MM.1S (cell line): ENCODE measurements at regions not wholly inside any gene's neighbourhood (a gene's known extent, or its start where the extent isn't known, plus 50 kb on each side); places are given as distances from the start of the nearest gene placed in this dataset.

Source experiments
- DNase-seq: peaks from one replicate; pipeline ENCODE4 v3.0.0-alpha.2; 2015
- H2AFZ ChIP-seq: fragments of 300-600 bp; sonication (generic); 2 replicates; pipeline ENCODE4 v1.6.0; 2016; ENCODE audit warnings: antibody characterized with exemption, low read length
- H3F3A ChIP-seq: fragments of 300-600 bp; sonication (generic); 2 replicates; pipeline ENCODE4 v1.6.1; 2016; ENCODE audit warnings: mild to moderate bottlenecking, antibody characterized with exemption, low read length, moderate library complexity, mixed read lengths; ENCODE audit not compliant: insufficient read depth
- H3K27ac ChIP-seq: fragments of 300-600 bp; sonication (generic); 2 replicates; pipeline ENCODE4 v1.5.1; 2016; ENCODE audit warnings: mild to moderate bottlenecking, low read length
- H3K27me3 ChIP-seq: fragments of 300-600 bp; sonication (generic); replicated peaks from 2 replicates; pipeline ENCODE4 v1.6.0; 2016; ENCODE audit warnings: low read length; ENCODE audit not compliant: insufficient read depth
- H3K36me3 ChIP-seq: fragments of 300-600 bp; sonication (generic); replicated peaks from 2 replicates; pipeline ENCODE4 v1.6.1; 2016; ENCODE audit warnings: mild to moderate bottlenecking, low read length, mixed read lengths; ENCODE audit not compliant: insufficient read depth
- H3K4me1 ChIP-seq: fragments of 300-600 bp; sonication (generic); 2 replicates; pipeline ENCODE4 v1.6.1; 2016; ENCODE audit warnings: low read length, mixed read lengths
- H3K4me2 ChIP-seq: fragments of 300-600 bp; sonication (generic); 2 replicates; pipeline ENCODE4 v1.6.0; 2016; ENCODE audit warnings: low read depth, low read length
- H3K4me3 ChIP-seq: fragments of 300-600 bp; sonication (generic); 2 replicates; pipeline ENCODE4 v1.5.1; 2016; ENCODE audit warnings: low read length, mixed read lengths
- H3K79me2 ChIP-seq: fragments of 300-600 bp; sonication (generic); 2 replicates; pipeline ENCODE4 v1.6.1; 2016; ENCODE audit warnings: mixed run types, low read length, mixed read lengths
- H3K9ac ChIP-seq: fragments of 300-600 bp; sonication (generic); 2 replicates; pipeline ENCODE4 v1.6.1; 2016; ENCODE audit warnings: low read length, mixed read lengths
- H3K9me2 ChIP-seq: fragments of 300-600 bp; sonication (generic); replicated peaks from 2 replicates; pipeline ENCODE4 v1.6.1; 2016; ENCODE audit warnings: mild to moderate bottlenecking, low read length, mixed read lengths; ENCODE audit not compliant: insufficient read depth
- H3K9me3 ChIP-seq: fragments of 300-600 bp; sonication (generic); replicated peaks from 2 replicates; pipeline ENCODE4 v1.6.1; 2016; ENCODE audit warnings: mild to moderate bottlenecking, low read length, mixed read lengths; ENCODE audit not compliant: insufficient read depth
- H4K20me1 ChIP-seq: fragments of 300-600 bp; sonication (generic); 2 replicates; pipeline ENCODE4 v1.6.1; 2016; ENCODE audit warnings: mild to moderate bottlenecking, low read length, moderate library complexity, mixed read lengths; ENCODE audit not compliant: insufficient read depth
- EZH2 ChIP-seq: fragments of 300-600 bp; sonication (generic); optimal IDR thresholded peaks from 2 replicates; pipeline ENCODE3; 2017; ENCODE audit warnings: low read depth, mild to moderate bottlenecking, antibody characterized with exemption, low read length, mixed read lengths
- EZH2phosphoT487 ChIP-seq: fragments of 300-600 bp; sonication (generic); IDR thresholded peaks from 2 replicates; pipeline ENCODE4 v1.6.1; 2018; ENCODE audit warnings: antibody characterized with exemption, low read length
- TF ChIP-seq, protein P1 (sequence below): fragments of 300-600 bp; sonication (generic); IDR thresholded peaks from 2 replicates; pipeline ENCODE4 v1.5.1; 2016; ENCODE audit warnings: antibody characterized with exemption, low read length, mixed read lengths

DNA sequence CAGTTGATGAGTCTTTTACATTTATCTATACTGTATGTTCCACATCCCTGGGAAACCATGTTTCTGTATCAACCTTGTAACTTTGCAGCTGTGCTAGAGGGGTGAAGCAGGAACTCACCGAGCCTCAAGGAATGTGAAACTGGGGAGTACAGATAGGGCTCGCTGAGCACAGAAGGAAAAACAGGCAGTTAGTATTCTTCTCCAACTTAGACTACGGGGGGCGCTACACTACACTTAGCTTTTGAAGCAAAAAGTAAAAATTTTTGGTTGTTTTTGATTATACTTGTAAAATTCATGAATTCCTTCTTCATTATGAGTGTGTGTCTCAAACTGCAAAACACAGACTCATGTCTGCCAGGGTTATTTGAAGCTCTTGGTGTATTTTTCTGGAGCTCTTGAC lies 132.7 kb upstream of the RGMA start:
- Histone ChIP-seq H3K36me3 (no peaks in the 10 kb centered on the region), H3K9me3 (no peaks in the 10 kb centered on the region), H3K9me2 (no peaks in the 10 kb centered on the region), H3K4me1 (no peaks in the 10 kb centered on the region), H3K9ac (no peak overlapping the region), H3K4me3 (no peak overlapping the region), H3K79me2 (no peaks in the 10 kb centered on the region), H4K20me1 (no peaks in the 10 kb centered on the region), H3F3A (no peaks in the 10 kb centered on the region), H3K4me2 (no peak overlapping the region), H3K27me3 (no peaks in the 10 kb centered on the region), H2AFZ (no peak overlapping the region), H3K27ac (no peak overlapping the region)
- no peak for DNase-seq
- TF ChIP-seq, protein P1, sequence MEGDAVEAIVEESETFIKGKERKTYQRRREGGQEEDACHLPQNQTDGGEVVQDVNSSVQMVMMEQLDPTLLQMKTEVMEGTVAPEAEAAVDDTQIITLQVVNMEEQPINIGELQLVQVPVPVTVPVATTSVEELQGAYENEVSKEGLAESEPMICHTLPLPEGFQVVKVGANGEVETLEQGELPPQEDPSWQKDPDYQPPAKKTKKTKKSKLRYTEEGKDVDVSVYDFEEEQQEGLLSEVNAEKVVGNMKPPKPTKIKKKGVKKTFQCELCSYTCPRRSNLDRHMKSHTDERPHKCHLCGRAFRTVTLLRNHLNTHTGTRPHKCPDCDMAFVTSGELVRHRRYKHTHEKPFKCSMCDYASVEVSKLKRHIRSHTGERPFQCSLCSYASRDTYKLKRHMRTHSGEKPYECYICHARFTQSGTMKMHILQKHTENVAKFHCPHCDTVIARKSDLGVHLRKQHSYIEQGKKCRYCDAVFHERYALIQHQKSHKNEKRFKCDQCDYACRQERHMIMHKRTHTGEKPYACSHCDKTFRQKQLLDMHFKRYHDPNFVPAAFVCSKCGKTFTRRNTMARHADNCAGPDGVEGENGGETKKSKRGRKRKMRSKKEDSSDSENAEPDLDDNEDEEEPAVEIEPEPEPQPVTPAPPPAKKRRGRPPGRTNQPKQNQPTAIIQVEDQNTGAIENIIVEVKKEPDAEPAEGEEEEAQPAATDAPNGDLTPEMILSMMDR, result no peak
- TF ChIP-seq EZH2, result no peak

DNA sequence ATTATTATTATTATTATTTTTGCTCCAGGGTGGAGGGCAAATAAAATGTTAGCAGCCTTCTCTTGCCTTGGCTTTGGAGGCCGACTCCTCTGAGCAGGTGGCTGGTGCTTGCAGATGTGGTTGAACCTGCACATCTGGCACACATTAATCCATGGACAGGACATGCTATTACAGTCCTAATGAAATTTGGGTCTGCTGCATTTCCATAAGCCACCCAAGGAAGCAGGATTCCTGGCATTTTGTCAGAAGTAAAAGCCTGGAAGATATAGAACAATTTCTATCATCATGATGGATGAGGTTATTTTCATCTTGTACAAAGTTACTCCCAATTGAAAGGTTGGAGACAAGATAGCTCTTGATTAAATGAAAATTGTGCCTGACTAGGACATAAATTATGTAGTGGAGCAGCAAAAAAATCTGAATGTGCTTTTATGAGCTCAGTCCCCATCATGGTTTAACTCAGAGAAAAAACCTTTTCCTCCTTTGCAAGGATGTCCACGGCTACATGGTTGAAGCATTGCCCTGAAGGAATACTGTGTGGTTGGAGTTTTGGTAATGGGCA lies 130.9 kb upstream of the RGMA start:
- H3K9ac ChIP-seq, result no peak overlapping the region

DNA sequence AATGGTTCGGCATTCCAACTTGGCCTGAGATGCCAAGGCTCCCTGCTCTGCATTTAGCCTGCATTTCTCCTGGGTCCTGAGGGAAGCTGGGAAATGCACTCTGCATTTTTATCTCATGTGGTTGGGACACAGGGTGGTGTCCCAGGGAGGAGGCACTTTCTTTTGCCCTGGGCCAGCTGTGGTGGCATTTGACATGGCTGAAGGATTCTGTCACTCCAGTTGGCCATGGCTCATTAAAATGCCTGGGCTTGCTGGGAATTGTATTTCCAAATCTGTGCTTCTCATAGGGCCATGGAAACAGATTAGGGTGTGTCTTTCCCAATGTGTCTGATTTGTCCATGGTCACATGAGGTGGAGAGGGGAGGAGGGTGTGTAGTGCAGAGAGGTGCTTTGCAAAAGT lies 128.3 kb upstream of the RGMA start:
- H3K4me1 ChIP-seq, result no peaks in the 10 kb centered on the region
- H2AFZ ChIP-seq, result no peak overlapping the region
- no peak for DNase-seq
- H3K4me3 ChIP-seq, result no peak overlapping the region
- H3K79me2 ChIP-seq, result no peaks in the 10 kb centered on the region
- H3K27ac ChIP-seq, result no peak overlapping the region
- no peaks in the 10 kb centered on the region for H4K20me1 ChIP-seq
- H3F3A ChIP-seq, result no peaks in the 10 kb centered on the region
- no peaks in the 10 kb centered on the region for H3K36me3 ChIP-seq
- H3K9ac ChIP-seq, result no peak overlapping the region
- no peak for TF ChIP-seq EZH2
- no peak for TF ChIP-seq EZH2phosphoT487
- TF ChIP-seq, protein P1, result no peak
- no peaks in the 10 kb centered on the region for H3K9me2 ChIP-seq
- no peaks in the 10 kb centered on the region for H3K9me3 ChIP-seq
- H3K27me3 ChIP-seq, result no peaks in the 10 kb centered on the region
- H3K4me2 ChIP-seq, result no peak overlapping the region

More for the DNA sequence above, 130.9 kb upstream of the RGMA start:
- H3K4me2 ChIP-seq, result no peak overlapping the region
- DNase-seq, result no peak
- H2AFZ ChIP-seq, result no peak overlapping the region
- TF ChIP-seq, protein P1, result no peak
- TF ChIP-seq EZH2phosphoT487 (no peak), EZH2 (no peak)
- H3K79me2 ChIP-seq, result no peaks in the 10 kb centered on the region
- H4K20me1 ChIP-seq, result no peaks in the 10 kb centered on the region
- no peaks in the 10 kb centered on the region for H3K36me3 ChIP-seq
- no peaks in the 10 kb centered on the region for H3K9me3 ChIP-seq
- no peaks in the 10 kb centered on the region for H3K9me2 ChIP-seq
- no peaks in the 10 kb centered on the region for H3K4me1 ChIP-seq
- no peak overlapping the region for H3K4me3 ChIP-seq
- H3K27me3 ChIP-seq, result no peaks in the 10 kb centered on the region
- no peak overlapping the region for H3K27ac ChIP-seq
- no peaks in the 10 kb centered on the region for H3F3A ChIP-seq

DNA sequence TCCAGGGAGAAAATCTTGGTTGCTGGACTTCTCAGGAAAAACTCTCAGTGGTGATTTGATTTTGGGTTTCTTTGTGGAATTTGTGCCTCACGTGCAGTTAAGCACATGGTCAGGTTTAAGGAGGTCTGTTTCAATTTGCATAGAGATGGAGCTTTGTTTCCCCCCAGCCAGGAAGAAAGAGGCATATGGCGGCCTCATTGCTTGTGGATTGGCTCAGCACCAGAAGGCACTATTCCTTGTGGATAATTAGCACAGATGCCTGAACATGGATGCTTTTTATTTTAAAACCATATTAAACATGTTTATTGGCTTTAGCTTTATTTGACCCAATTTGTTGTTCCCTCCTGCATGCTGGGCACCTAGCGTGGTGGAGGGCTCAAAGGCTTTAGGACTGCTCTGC lies 125.1 kb upstream of the RGMA start:
- Histone ChIP-seq H3K79me2 (no peaks in the 10 kb centered on the region), H3F3A (no peaks in the 10 kb centered on the region), H3K27ac (no peak overlapping the region), H3K9me3 (no peaks in the 10 kb centered on the region), H3K9me2 (no peaks in the 10 kb centered on the region), H3K4me2 (no peak overlapping the region), H3K4me3 (no peak overlapping the region), H3K9ac (no peak overlapping the region), H3K27me3 (no peaks in the 10 kb centered on the region), H4K20me1 (no peaks in the 10 kb centered on the region), H3K4me1 (no peaks in the 10 kb centered on the region), H3K36me3 (no peaks in the 10 kb centered on the region), H2AFZ (no peak overlapping the region)
- no peak for DNase-seq
- no peak for TF ChIP-seq EZH2phosphoT487
- TF ChIP-seq, protein P1, result no peak
- no peak for TF ChIP-seq EZH2
